Stimulated activated CD8-positive, alpha-beta memory T cell treated with anti-CD3 and anti-CD28 coated beads, Interleukin-7, amount 100 ng/mL, for 1 hour (primary cell): ENCODE measurements at regions not wholly inside any gene's neighbourhood (a gene's known extent, or its start where the extent isn't known, plus 50 kb on each side); places are given as distances from the start of the nearest gene placed in this dataset.
"Not testable (repeated sequence)": the region's sequence is repeated elsewhere in the genome, so short reads cannot be mapped to it uniquely, and the experiment has no call there.

Source experiments
- DNase-seq, 2 donors: peaks; one replicate each; pipeline ENCODE4 v3.0.0-alpha.2; 2020; ENCODE audit warnings: low read depth in 2 of 2

DNA sequence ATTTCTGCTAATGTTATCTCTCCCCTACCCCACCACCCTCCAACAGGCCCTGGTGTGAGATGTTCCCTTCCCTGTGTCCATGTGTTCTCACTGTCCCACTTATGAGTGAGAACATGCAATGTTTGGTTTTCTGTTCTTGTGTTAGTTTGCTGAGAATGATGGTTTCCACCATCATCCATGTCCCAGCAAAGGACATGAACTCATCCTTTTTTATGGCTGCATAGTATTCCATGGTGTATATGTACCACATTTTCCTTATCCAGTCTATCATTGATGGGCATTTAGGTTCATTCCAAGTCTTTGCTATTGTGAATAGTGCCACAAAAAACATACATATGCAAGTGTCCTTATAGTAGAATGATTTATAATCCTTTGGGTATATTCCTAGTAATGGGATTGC lies 104.5 kb downstream of the ZNF33B start:
- not testable (repeated sequence) for DNase-seq

DNA sequence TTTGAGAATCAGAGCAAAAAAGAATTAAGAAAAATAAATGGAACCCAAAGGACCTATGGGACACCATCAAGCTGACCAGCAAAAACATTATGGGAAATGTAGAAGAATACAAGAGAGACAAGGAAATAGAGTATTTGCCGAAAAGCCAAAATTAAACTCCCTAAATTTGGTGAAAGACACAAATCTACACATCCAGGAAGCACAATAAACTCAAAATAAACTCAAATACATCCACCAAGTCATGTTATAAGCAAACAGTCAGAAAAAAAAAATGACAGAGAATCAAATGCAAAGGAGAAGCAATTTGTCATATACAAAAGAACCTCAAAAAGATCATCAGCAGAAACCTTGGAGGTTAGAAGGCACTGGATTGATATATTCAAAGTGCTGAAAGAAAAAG lies 105.4 kb downstream of the ZNF33B start:
- DNase-seq, result no peak

DNA sequence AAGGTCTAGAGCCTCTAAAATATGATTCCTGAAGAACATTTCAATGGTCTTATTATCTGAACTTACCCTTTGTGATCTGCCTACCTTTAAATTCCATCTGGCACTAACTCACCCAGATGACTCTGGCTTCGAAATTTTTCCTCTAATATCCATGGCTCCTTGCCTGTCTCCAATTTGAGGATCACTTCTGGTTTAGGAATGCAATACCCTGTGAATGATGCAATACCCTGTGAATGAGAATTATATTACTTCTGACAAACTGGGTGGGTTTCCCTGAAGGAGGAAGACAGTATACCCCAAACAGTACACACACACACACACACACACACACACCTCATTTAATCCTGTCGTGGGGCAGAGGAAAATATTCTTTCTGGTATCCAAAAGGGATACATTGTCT lies 115.3 kb downstream of the ZNF33B start:
- no peak for DNase-seq

DNA sequence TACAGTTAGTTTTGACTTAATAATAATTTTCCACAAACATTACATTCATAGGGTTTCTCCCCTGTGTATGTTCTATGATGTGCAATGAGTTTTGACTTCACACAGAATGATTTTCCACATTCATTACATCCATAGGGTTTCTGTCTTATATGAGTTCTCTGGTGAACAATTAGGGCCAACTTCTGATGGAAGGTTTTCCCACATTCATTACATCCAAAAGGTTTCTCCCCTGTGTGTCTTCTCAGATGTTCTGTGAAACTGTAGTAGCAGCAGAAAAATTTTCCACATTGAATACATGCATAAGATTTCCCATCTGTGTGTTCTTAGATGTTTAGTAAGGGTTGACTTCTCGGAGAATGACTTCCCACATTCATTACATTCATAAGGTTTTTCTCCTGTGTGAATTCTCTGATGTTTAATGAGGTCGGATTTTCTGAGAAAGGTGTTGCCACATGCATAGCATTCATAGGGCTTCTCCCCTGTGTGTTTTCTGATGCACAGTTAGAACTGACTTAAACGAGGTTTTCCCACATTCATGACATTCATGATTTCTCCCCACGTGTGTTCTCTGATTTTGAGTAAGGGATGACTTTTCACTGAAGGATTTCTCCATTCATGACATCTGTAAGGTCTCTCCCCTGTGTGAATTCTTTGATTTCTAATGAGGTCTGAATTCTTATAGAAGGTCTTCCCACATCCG lies 118.5 kb downstream of the ZNF33B start:
- DNase-seq, result no peak

DNA sequence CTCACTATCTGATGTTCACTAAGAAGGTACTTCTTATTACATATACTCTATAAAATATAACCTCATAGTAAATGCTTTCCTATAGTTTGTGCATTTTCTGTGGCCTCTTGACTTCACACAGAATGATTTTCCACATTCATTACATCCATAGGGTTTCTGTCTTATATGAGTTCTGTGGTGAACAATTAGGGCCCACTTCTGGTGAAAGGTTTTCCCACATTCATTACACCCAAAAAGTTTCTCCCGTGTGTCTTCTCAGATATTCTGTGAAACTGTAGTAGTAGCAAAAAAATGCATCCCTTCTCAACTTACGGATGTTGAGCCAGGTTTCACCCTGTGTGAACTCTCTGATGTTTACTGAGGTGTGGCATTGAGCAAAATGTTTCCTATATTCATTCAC lies 119.3 kb downstream of the ZNF33B start:
- no peak for DNase-seq

DNA sequence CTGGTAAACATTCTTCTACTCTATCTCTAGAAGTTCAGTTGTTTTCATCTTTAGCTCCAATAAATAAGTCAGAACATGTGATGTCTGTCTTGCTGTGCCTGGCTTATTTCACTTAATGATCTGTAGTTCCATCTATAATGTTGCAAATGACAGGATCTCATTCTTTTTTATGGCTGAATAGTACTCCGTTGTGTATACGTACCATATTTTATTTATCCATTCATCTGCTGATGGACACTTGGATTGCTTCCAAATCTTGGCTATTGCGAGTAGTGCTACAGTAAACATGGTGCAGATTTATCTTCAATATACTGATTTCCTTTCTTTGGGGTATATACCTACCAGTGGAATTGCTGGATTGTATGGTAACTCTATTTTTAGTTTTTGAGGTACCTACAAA lies 124.4 kb downstream of the ZNF33B start:
- no peak for DNase-seq

DNA sequence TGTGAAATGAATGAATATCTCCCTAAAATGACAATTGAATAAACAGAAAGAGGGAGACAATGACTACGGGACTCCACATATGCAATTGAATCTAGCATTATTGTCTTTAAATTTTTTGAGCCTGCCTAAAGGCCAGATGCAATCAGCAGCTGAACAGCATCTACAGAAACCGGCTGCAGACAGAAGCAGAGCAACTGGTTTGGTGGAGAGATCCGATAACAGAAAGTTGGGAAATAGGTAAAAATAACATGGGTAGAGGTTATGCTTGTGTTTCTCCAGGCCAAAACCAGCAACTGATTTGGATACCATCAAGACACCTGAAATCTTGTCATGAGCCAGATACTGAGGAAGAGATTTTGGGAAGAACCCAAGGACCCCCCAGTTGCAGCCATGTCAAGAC lies 146.6 kb downstream of the ZNF33B start:
- DNase-seq, result no peak

DNA sequence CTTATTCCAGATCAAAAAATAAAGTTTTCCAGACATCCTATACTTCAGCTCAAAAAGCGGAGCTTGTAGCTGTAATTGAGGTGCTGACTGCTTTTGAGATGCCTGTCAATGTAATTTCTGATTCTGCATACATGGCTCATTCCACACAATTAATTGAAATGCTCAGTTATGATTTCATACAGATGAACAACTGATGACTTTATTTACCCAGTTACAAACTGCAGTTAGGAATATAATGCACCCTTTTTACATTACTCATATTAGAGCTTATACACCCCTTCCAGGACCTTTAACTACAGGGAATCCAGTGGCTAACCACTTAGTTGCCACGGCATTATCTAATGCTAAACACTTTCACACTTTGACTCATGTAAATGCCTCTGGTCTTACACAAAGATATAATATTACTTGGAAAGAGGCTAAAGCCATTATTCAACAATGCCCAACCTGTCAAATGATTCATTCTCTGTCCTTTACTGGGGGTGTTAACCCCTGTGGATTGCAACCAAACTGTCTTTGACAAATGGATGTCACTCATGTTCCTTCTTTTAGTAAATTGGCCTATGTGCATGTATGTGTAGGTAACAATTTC lies 147.3 kb downstream of the ZNF33B start:
- no peak for DNase-seq

DNA sequence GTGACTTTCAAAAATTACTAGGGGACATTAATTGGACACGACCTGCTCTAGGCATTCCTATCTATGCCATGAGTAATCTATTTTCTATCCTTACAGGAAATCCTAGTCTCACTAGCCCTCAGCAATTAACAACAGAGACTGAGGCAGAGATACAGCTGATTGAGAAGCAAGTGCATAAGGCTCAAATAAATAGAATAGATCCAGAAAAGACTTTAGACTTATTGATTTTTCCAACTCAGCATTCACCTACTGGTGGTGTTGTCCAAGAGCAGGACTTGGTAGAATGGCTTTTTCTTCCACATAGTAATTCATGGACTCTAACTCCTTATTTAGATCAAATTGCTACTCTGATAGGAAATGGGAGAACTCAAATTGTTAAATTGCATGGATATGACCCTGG lies 148.0 kb downstream of the ZNF33B start:
- no peak for DNase-seq

DNA sequence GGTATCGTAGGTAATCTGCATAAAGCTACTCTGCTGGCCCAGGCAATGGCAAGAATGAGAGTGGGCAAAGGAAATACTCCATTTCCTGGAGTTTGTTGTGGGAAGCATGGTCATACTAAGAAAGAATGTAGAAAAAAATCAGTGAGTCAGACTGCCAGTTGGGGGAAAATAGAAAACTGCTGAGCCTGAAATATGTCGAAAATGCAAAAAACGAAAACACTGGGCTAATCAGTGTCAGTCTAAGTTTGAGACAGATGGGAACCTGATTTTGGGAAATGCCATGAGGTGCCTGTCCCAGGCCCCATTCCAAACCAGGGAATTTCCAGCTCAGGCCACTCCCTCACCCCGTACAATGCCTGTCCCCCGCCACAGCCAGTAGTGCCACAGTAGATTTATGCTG lies 150.0 kb downstream of the ZNF33B start:
- DNase-seq, result no peak

DNA sequence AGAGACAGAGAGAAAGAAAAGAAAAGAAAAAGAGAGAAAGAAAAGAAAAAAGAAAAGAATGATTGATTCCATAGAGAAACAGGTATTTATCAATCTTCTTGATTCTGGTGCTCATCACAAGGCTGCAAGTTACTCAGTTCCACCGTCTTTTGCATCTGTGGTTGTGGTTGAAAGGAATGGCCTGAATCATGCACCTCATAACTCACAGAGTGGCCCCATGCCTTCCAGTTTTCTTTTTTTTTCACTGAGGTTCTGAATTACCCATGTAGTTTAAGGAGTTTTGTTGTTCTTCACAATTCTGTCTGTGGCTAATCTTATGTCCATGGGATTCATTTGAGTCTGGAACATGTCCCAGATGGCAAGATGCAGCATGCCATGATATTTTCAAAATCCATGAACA lies 156.0 kb downstream of the ZNF33B start:
- no peak for DNase-seq

DNA sequence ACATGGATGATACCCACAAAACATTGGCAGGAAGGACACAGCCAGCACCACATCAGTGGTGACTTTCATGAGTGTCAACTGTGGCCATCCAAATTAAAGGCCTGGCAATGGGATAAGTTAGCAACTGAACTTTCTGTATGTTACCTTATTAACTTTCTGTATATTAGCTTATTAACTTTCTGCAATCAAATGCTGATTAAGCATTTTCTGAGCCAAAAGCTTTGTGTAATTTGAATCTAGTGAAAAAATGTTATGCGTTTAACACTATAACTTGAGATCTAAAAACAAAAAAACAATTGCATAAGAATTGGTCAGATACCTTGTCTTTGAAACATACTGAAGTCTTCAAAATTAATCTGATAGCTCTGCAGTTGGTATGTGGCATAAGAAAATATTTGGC lies 159.3 kb downstream of the ZNF33B start:
- DNase-seq, result no peak

DNA sequence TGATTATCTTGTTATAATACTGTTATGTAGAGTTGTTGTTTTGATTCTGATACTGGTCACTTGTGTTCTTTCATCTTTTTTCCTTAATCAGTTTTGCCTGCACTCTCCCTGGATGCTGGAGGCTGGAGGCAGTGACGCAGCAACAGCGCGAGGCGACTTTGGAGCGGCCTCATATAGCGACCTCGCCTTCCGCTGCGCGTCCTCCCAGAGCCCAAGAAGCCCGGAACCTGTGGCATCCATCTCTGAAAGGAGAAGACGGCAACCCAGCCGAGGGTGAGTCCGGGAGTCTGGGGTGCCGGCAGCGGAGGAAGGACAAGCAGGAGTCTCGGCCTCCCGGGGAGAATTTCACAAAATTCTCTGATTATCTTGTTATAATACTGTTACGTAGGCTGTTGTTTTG lies 161.2 kb downstream of the ZNF33B start:
- DNase-seq, result no peak

DNA sequence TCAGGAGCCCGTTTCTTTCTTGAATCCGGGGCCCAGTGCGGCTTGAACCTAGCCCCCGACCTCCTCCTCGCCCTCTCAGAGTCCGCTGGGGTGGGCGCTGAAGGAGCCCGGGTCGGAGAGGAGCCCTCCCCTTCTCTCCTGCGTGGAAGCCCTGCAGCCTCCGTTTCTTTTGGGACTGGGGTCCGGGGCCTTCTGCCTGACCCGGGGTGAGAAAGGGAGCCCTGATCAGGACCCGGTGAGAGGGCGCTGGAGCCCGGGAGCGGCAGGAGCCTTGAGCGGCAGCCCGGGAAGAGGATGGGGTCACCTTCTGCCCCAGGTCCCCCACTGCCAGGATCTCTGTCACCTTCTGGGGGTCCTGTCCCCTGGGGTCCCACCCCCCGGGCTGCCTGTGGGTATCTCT lies 162.3 kb downstream of the ZNF33B start:
- DNase-seq, result no peak

DNA sequence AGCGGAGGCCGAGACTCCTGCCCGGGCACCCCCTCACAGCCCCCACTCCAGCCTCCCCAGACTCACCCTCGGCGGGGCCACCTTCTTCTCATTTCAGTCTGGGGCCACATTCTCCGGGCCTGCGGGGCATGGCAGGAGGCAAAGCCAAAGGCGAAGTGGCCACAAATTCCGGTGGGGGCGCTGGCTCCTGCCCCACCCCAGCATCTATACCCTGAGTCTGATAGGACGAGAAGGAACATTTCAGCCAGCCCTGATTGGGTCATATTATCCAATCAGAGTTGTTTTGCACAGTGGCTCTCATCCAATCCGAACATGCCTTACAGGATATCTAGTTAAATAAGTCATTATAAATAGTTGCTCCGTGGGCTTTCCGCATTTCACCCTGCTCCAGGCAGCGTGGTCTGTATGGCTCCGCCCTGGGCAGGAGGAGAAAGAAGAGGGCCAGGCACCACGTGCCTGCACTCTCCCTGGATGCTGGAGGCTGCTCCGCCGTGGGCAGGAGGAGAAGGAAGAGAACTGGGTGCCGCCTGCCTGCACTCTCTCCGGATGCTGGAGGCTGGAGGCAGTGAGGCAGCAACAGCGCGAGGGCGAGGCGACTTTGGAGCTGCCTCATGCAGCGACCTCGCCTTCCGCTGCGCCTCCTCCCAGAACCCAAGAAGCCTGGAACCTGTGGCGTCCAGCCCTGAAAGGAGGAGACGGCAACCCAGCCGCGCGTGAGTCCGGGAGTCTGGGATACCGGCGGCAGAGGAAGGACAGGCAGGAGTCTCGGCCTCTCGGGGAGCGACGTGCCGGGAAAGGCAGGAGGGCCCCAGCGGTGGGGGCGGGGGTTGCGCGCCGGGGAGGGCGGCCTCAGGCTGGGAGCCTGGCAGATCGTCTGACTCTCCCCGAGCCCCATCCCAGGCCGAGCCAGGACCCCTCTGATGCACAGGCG lies 162.9 kb downstream of the ZNF33B start:
- no peak for DNase-seq

DNA sequence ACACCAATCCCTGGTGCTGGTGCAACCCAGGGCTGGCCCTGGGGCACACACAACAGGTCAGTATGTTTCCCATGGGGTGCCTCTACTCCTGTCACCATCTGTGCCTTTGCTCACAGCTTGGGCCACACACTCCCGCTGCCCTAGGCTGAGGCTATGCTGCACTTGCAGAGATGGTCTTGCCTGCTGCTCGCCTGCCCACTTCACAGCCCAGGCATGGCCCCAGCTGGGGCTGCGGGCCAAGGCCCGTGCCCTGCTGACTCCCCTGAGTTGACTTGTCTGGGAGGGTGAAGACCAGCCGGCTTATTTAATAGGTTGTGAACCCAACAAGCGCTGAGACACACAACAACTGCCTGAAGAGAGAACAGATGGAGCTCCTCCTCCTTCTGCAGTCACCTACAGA lies 184.1 kb downstream of the ZNF33B start:
- DNase-seq, result no peak

DNA sequence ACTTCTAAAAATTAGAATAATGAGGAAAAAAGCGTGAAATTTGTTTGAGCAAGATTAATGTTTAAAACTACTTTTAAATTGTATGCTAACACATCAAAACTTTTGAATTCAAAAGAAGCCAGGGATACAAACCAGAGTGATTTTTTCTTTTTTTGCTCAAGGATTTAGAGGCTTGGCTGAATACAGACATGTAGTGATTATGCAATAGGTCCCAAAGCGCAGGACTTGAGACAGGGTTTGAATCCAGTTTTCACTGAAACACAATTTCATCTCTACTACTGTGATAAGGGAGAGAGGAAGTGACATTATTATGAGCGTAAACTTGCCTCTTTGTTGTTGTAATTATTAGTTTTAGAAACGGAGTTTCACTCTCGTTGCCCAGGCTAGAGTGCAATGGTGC lies 207.3 kb downstream of the ZNF33B start:
- no peak for DNase-seq

DNA sequence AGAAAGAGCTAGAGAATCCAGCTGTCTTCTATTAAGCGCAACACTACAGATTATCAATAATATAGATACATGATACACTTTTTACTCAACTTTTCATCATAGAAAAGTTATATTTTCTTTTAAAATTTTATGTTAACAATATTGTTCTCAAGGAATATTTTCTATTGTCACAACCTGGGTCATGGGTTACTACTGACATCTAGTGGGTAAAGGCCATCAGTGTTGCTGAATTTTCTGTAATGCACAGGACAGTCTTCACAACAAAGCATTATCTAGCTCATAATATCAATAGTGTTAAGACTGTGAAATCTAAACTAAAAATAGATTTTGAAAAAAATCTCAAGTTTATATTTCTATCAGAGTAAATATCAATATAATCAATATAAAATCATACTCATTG lies 209.8 kb downstream of the ZNF33B start:
- DNase-seq, result no peak

DNA sequence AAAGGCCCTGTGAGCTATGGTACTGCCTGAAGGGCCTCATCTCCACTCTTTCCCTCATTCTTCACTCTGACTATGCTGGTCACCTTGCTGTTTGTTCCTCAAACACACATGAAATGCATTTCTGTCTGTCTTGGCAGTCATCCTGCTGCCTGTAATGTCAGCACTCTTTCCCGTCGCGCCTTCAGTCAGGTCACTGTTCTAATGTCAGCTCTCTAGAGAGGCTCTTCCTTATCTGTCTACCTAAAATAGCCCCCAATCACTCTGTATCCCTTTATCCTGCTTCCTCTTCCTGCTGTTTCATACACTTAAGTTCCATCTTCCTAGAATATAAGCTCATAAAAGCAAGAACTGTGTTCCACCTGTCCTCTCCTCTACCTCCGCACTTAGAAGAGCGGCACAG lies 215.5 kb downstream of the ZNF33B start:
- DNase-seq, result no peak

DNA sequence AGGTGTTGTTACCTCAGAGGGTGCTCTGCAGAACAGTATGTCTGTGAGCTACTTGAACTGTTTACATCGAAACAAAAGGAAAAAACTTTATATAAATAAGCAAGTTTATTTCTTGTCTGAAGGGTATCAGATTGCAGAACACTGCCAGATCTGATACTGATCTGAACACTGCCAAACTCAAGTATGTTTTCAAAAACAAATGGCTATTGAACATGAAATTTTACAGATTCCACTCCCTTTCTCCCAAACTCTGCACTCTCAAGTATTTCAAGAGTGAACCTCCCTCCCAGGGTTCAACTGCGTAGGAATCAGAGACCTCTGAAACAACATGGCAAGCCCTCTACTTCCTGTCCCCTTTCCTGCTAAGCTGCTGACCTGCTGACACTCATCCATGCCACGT lies 216.6 kb downstream of the ZNF33B start:
- no peak for DNase-seq

DNA sequence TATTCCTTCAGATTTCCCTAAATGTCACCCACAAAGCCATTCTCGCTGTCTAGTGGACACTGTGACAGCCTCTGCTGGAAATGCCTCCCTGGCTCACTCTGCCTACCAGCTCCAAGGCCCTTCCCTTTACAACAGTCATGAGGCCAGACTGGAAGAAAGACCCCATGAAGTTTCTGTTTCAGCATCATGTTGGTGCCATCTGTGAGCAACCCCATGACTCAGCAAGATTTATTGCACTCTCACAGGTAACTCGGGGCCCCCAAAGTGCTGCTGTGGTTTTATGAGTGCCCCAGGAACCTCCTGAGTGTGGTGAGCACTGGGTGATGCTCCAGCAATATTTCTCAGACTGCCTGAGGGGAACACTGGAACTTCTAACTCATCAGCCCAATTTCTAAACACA lies 218.6 kb downstream of the ZNF33B start:
- DNase-seq, result no peak

DNA sequence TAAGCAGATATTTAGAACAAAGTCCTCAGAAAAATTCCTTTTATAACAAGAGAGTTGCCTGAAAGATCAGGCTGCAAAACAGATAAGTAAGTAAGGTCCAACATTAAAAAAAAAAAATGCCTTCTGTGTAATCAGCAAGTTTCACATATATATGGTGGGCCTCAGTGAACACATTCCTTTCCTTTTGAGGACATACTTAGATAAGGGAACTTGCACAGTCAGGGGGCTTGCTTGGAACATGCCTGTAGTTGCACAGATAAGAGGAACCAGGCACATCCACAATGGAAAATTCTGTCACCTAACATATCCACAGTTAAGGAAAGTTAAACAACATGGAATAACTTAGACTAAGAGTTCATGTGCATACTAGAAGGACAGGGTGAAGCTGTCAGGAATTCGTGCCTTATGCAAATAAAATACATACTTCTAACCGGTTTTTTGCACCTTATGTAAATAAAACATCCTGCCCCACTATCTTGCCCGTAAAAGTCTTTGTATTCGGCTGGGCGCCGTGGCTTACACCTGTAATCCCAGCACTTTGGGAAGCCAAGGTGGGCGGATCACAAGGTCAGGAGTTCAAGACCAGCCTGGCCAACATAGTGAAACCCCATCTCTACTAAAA lies 257.3 kb downstream of the ZNF33B start:
- no peak for DNase-seq
